ENCODE measurements at regions not wholly inside any gene's neighbourhood (a gene's known extent, or its start where the extent isn't known, plus 50 kb on each side); places are given as distances from the start of the nearest gene placed in this dataset.

DNA sequence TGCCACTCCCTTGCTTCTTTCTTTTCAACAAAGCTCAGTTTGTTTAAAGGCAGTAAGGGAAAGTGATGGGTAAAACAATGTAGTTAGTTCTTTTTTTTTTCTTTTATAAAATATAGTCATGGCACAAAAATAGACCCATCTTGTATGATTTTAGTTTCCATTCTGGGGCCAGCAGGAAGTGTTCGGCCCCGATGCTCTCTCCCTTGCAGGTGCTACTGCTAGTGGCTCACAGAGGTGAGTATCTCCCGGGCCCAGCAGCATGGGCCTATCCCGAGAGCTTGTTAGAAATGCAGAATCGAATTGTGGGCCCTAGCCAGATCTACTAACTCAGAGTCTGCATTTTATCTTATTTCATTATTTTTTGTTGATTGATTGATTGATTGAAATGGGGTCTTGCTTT lies 78.7 kb downstream of the SYNE3 start:
- Mint-ChIP-seq H3K27me3 (no peaks in the 10 kb centered on the region), H3K9me3 (peaks cover 0 to 5% (median 2%) of the 10 kb centered on the region in 7 donors), H3K36me3 (peaks cover 20 to 33% of the 10 kb centered on the region in 2 donors), H3K4me3 (peak overlapping the region in 7 of 8 donors; percentile 16 to 87 (median 74)), H3K27ac (peak overlapping the region; percentile 27 to 99 (median 93)), H3K4me1 (peaks cover 27 to 55% (median 50%) of the 10 kb centered on the region in 3 donors)
- ATAC-seq (ENCODE audit: low read depth in 2 of 2) (peak; percentile 51 to 61), DNase-seq (peak; percentile 20)

- Mint-ChIP-seq H3K9me3 (peaks cover 0 to 5% (median 2%) of the 10 kb centered on the region in 7 donors), H3K4me3 (peak overlapping the region in 2 of 8 donors; percentile 20 to 74), H3K36me3 (peaks cover 20 to 33% of the 10 kb centered on the region in 2 donors), H3K4me1 (peaks cover 17 to 41% (median 36%) of the 10 kb centered on the region in 3 donors), H3K27ac (peak overlapping the region in 5 of 6 donors; percentile 27 to 91 (median 74)), H3K27me3 (no peaks in the 10 kb centered on the region)
- ATAC-seq (ENCODE audit: low read depth in 2 of 2), result no peak
- DNase-seq, result no peak
Observed at GRCh38 chr14:95436354-95436753, 80.1 kb downstream of the SYNE3 start.

DNA sequence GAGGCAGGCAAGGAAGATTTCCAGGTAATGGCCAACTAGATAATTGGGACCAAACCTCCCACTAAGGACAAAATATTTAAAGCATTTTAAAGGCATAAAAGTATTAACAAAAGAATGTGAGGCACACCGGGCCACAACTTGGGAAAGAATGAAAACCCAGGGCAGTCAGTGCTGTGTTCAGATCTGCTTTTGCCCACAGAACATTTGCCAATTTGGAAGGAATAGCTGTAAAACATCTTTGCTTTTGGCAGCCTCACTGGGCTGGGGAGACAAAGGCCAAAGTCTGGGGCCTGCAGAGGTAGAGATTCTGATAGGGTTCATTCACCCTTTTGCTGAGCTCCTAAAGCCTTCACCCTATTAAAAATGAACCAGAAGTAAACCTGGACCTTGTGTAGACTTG lies 82.3 kb downstream of the SYNE3 start:
- Mint-ChIP-seq H3K27ac (no peak overlapping the region), H3K27me3 (no peaks in the 10 kb centered on the region)

DNA sequence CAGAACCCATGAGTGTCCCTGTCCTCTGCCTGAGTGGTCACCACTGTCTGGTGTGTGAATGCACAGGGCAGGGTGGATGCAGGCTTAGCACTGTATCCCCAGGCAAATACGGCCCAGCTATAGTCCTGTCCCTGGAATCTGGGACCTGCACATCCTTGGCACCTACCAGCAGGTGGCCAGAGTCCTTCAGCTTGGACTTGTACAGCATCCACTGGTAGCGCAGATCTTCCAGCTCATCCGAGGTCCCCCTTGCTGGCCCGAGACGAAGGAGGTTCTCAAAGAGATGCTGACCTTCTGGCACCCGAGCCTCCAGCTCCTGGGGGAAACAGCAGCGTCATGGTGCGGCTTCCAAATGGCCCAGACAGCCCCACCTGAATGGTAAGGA lies 83.4 kb downstream of the SYNE3 start:
- no peak overlapping the region for H3K4me3 Mint-ChIP-seq

More for the DNA sequence above, 82.3 kb downstream of the SYNE3 start:
- Mint-ChIP-seq H3K36me3 (peaks cover 20 to 33% of the 10 kb centered on the region in 2 donors), H3K4me3 (no peak overlapping the region), H3K4me1 (peaks cover 17 to 46% (median 36%) of the 10 kb centered on the region in 3 donors), H3K9me3 (peaks cover 0 to 5% (median 2%) of the 10 kb centered on the region in 7 donors)
- ATAC-seq (ENCODE audit: low read depth in 2 of 2), result no peak
- DNase-seq, result no peak

DNA sequence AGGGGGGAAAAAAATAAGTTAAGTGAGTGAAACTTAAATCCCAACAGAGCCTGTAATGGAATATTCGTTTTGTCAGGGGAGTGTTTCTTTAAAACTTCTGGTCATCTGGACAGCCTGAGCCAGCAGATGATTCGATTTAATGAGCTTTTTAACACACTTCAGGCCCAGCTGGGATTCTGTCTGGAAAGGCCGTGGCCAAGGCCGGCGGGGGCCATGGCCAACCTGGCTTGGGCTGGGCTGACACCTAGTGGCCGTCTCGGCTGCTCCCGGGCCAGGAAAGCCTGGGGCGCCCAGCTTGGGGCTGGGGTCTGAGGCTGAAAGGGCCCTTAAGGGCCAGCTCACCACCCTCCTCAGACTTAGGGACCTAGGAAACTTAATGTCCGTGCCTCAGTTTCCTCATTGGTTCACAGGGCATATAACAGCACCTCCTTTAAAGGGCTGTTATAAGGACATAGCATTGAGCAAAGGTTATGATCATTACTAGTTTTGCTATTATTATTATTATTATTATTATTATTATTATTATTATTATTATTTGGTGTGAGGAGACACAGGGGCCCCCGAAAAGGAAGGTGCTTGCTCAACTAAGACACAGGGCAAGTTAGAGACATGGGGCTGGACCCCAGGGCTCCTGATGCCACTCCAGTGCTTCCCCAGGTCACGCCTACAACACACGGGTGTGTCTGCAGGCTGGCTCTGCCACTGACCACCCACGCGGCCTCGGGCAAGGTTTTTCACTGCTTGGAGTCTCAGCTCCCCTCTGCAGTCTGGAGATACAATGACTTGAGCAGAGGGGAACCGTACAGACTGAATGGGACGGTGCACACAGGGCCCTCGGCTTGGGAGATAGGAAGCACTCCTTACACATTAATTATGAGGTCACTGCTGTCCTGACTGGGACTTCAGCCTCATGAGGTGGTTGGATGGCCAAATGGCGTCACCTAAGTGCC lies 84.0 kb downstream of the SYNE3 start:
- peaks cover 19 to 35% of the 10 kb centered on the region in 2 donors for H3K36me3 Mint-ChIP-seq
- H3K4me3 Mint-ChIP-seq, result no peak overlapping the region
- DNase-seq, result no peak
- peaks cover 10 to 39% (median 22%) of the 10 kb centered on the region in 3 donors for H3K4me1 Mint-ChIP-seq
- no peak for ATAC-seq (ENCODE audit: low read depth in 2 of 2)
- peaks cover 0 to 5% (median 2%) of the 10 kb centered on the region in 7 donors for H3K9me3 Mint-ChIP-seq
- H3K27me3 Mint-ChIP-seq, result no peaks in the 10 kb centered on the region
- H3K27ac Mint-ChIP-seq, result no peak overlapping the region

More for the DNA sequence above, 83.4 kb downstream of the SYNE3 start:
- ATAC-seq (ENCODE audit: low read depth in 2 of 2) (no peak), DNase-seq (no peak)
- no peak overlapping the region for H3K27ac Mint-ChIP-seq
- no peaks in the 10 kb centered on the region for H3K27me3 Mint-ChIP-seq
- H3K9me3 Mint-ChIP-seq, result peaks cover 0 to 5% (median 2%) of the 10 kb centered on the region in 7 donors
- H3K36me3 Mint-ChIP-seq, result peaks cover 20 to 33% of the 10 kb centered on the region in 2 donors
- peaks cover 13 to 41% (median 26%) of the 10 kb centered on the region in 3 donors for H3K4me1 Mint-ChIP-seq

- Mint-ChIP-seq H3K27ac (peak overlapping the region in 2 of 6 donors; percentile 8 to 47), H3K27me3 (no peaks in the 10 kb centered on the region), H3K4me3 (peak overlapping the region in 1 of 8 donors; percentile 22), H3K4me1 (peaks cover 8 to 35% (median 17%) of the 10 kb centered on the region in 3 donors), H3K9me3 (peaks cover 0 to 5% (median 2%) of the 10 kb centered on the region in 7 donors), H3K36me3 (peaks cover 14 to 32% of the 10 kb centered on the region in 2 donors)
- DNase-seq (no peak), ATAC-seq (ENCODE audit: low read depth in 2 of 2) (peak; percentile 56 to 58)
Observed at GRCh38 chr14:95431199-95432143, 85.0 kb downstream of the SYNE3 start.

DNA sequence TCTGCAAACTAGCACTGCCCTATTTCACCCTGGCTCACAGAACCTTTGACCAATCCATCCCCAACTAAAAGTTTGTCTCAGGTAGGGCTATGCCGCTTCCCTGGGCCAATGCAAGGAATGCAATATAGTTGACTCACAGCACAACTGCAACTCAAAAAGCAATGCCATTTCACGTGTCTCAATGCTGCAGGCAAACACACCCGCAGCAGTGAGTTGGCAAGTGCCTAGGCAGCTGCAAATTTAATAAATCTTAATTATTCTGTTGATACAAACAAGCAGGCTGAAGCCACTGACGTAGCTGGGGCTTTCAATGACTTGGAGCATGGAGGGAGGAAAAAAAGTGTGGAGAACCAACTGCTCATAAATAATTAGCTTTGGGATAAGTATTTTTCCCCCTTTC lies 87.9 kb downstream of the SYNE3 start:
- no peaks in the 10 kb centered on the region for H3K27me3 Mint-ChIP-seq
- peaks cover 8 to 21% (median 11%) of the 10 kb centered on the region in 3 donors for H3K4me1 Mint-ChIP-seq
- peaks cover 9 to 15% of the 10 kb centered on the region in 2 donors for H3K36me3 Mint-ChIP-seq
- DNase-seq, result no peak
- ATAC-seq (ENCODE audit: low read depth in 2 of 2), result no peak
- no peaks in the 10 kb centered on the region for H3K9me3 Mint-ChIP-seq
- no peak overlapping the region for H3K4me3 Mint-ChIP-seq
- no peak overlapping the region for H3K27ac Mint-ChIP-seq

DNA sequence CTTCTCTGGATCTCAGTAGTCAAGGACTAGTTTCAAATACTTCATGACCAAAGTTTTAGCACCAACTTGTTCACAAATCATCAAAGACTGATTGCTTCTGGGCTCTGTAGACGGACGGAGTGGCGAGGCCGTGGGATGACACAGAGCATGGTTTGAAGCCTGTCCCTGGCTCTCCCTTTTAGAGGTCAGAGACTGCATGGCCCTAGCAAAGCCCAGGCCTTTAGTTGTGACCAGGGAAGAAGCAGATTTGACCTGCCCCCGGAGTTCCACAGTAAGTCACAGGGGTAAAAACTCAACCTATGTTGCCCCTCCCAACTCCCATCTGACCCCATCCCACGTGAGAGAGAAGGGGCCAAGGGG lies 90.4 kb downstream of the SYNE3 start:
- Mint-ChIP-seq H3K27me3 (no peaks in the 10 kb centered on the region), H3K27ac (peak overlapping the region in 3 of 6 donors; percentile 40 to 59 (median 53)), H3K9me3 (peaks cover 0 to 4% (median 0%) of the 10 kb centered on the region in 7 donors), H3K36me3 (peaks cover 17 to 26% of the 10 kb centered on the region in 2 donors), H3K4me1 (peaks cover 8 to 21% (median 11%) of the 10 kb centered on the region in 3 donors), H3K4me3 (no peak overlapping the region)
- ATAC-seq (ENCODE audit: low read depth in 2 of 2) (no peak), DNase-seq (no peak)

GRCh38 chr14:95425369-95426115 lies 90.9 kb downstream of the SYNE3 start:
- no peak overlapping the region for H3K4me3 Mint-ChIP-seq
- DNase-seq (no peak), ATAC-seq (ENCODE audit: low read depth in 2 of 2) (no peak)
- peaks cover 0 to 4% (median 0%) of the 10 kb centered on the region in 7 donors for H3K9me3 Mint-ChIP-seq
- H3K27ac Mint-ChIP-seq, result peak overlapping the region in 4 of 6 donors; percentile 53 to 85 (median 63)
- H3K4me1 Mint-ChIP-seq, result peaks cover 8 to 21% (median 11%) of the 10 kb centered on the region in 3 donors
- H3K36me3 Mint-ChIP-seq, result peaks cover 22 to 26% of the 10 kb centered on the region in 2 donors
- H3K27me3 Mint-ChIP-seq, result no peaks in the 10 kb centered on the region

- Mint-ChIP-seq H3K27me3 (no peaks in the 10 kb centered on the region), H3K4me3 (no peak overlapping the region), H3K36me3 (peaks cover 30 to 35% of the 10 kb centered on the region in 2 donors), H3K9me3 (peaks cover 0 to 8% (median 3%) of the 10 kb centered on the region in 7 donors), H3K27ac (no peak overlapping the region), H3K4me1 (peaks cover 7 to 16% (median 15%) of the 10 kb centered on the region in 3 donors)
- ATAC-seq (ENCODE audit: low read depth in 2 of 2) (no peak), DNase-seq (no peak)
Observed at GRCh38 chr14:95424529-95424928, 91.9 kb downstream of the SYNE3 start.

GRCh38 chr14:95421741-95422140 lies 94.7 kb downstream of the SYNE3 start:
- peak overlapping the region in 1 of 8 donors; percentile 23 for H3K4me3 Mint-ChIP-seq
- H3K27ac Mint-ChIP-seq, result peak overlapping the region in 3 of 6 donors; percentile 20 to 42 (median 38)
- ATAC-seq (ENCODE audit: low read depth in 2 of 2) (no peak), DNase-seq (no peak)
- peaks cover 0 to 22% (median 5%) of the 10 kb centered on the region in 3 donors for H3K4me1 Mint-ChIP-seq
- no peaks in the 10 kb centered on the region for H3K27me3 Mint-ChIP-seq
- peaks cover 36 to 54% of the 10 kb centered on the region in 2 donors for H3K36me3 Mint-ChIP-seq
- peaks cover 0 to 9% (median 3%) of the 10 kb centered on the region in 7 donors for H3K9me3 Mint-ChIP-seq

DNA sequence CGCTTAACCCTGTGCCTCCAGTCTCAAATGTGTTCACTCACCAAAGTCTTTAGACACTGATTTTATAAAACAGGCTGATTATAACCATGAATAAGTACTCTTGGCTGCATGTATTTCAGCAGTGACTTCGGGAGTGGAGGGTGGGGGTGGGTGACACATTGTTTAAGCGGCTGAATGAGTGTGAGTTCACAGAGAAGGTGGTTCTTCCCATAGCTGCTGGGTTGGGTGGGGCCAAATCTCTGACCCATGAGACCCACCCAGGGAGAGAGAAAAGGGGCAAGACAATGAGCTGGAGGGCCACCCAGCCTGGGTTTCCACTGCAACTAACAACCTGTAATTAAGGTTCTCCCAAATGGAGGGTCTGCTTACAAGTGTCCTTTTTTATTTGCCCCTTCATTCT lies 96.4 kb downstream of the SYNE3 start:
- H3K27me3 Mint-ChIP-seq, result no peaks in the 10 kb centered on the region
- ATAC-seq (ENCODE audit: low read depth in 2 of 2) (no peak), DNase-seq (no peak)
- H3K4me1 Mint-ChIP-seq, result peaks cover 0 to 19% (median 5%) of the 10 kb centered on the region in 3 donors
- H3K27ac Mint-ChIP-seq, result no peak overlapping the region
- peaks cover 0 to 9% (median 3%) of the 10 kb centered on the region in 7 donors for H3K9me3 Mint-ChIP-seq
- H3K4me3 Mint-ChIP-seq, result no peak overlapping the region
- H3K36me3 Mint-ChIP-seq, result peaks cover 27 to 55% of the 10 kb centered on the region in 2 donors
